ENCODE measurements at regions not wholly inside any gene's neighbourhood (a gene's known extent, or its start where the extent isn't known, plus 50 kb on each side); places are given as distances from the start of the nearest gene placed in this dataset.

GRCh38 chr19:31583148-31583547 lies 233.9 kb upstream of the TSHZ3 start:
- DNase-seq, result no peak
- intact Hi-C loops (cut with DNase I; ENCODE audit: low total_unique reads), result no loop called here
- Histone ChIP-seq H3K9me3 (no peaks in the 10 kb centered on the region), H3K4me1 (no peaks in the 10 kb centered on the region), H3K27me3 (no peaks in the 10 kb centered on the region), H3K4me3 (no peak overlapping the region), H3K27ac (no peak overlapping the region), H3K36me3 (ENCODE audit: low read depth, missing control alignments) (no peaks in the 10 kb centered on the region)
- TF ChIP-seq POLR2A (IDR thresholded peaks at IDR 0.05), result no peak
- TF ChIP-seq, protein P1, sequence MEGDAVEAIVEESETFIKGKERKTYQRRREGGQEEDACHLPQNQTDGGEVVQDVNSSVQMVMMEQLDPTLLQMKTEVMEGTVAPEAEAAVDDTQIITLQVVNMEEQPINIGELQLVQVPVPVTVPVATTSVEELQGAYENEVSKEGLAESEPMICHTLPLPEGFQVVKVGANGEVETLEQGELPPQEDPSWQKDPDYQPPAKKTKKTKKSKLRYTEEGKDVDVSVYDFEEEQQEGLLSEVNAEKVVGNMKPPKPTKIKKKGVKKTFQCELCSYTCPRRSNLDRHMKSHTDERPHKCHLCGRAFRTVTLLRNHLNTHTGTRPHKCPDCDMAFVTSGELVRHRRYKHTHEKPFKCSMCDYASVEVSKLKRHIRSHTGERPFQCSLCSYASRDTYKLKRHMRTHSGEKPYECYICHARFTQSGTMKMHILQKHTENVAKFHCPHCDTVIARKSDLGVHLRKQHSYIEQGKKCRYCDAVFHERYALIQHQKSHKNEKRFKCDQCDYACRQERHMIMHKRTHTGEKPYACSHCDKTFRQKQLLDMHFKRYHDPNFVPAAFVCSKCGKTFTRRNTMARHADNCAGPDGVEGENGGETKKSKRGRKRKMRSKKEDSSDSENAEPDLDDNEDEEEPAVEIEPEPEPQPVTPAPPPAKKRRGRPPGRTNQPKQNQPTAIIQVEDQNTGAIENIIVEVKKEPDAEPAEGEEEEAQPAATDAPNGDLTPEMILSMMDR (IDR thresholded peaks at IDR 0.05), result no peak
- WGBS, 2 donors, result 84 to 87% methylated on average over 1 of the region's 1 CpG

DNA sequence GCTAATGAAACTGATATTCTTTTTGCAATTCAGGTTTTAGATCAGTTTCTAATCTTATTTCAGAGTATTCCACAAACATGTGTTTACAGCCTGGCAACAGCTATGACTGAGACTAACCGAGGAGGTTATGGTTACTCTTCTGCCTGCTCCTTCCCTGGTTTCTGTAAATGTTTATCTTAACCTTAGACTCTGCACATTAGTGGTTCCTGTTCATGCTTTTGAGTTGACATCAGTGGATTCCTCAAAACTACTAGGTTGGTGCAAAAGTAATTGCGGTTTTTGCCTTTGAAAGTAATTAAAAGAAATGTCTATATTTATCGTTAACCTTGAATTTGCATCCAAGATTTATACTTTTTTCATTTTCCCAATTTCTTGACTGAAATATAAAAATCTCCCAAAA lies 237.0 kb upstream of the TSHZ3 start:
- no peak for DNase-seq
- H3K4me3 ChIP-seq, result no peak overlapping the region
- 71 to 83% methylated on average over 3 of the region's 3 CpGs for WGBS, 2 donors
- no peak for TF ChIP-seq POLR2A (IDR thresholded peaks at IDR 0.05)
- TF ChIP-seq, protein P1 (IDR thresholded peaks at IDR 0.05), result no peak
- no peak overlapping the region for H3K27ac ChIP-seq
- H3K9me3 ChIP-seq, result no peaks in the 10 kb centered on the region
- intact Hi-C loops (cut with DNase I; ENCODE audit: low total_unique reads), result no loop called here
- no peaks in the 10 kb centered on the region for H3K4me1 ChIP-seq
- no peaks in the 10 kb centered on the region for H3K27me3 ChIP-seq
- no peaks in the 10 kb centered on the region for H3K36me3 ChIP-seq (ENCODE audit: low read depth, missing control alignments)

DNA sequence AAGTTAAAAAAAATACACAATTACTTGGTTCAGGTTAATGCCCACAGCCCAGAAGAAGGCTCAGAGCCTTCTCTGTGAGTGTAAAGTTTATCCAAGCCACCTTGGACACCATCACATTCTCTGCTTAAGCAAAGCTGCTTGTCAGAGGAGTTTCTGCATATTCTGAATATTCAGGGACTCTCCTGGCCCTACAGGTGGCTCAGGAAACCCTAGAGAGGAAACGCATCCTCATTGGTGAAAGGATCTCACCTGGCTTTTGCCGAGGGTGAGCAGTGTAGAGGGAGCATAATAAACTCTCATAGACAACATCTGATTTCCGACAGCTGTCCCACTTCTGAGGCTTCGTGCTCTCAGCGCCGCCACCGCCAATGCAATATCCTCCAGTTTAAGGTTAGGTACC lies 239.9 kb upstream of the TSHZ3 start:
- WGBS, 2 donors, result 87 to 91% methylated on average over 7 of the region's 7 CpGs
- H3K27me3 ChIP-seq, result no peaks in the 10 kb centered on the region
- H3K9me3 ChIP-seq, result no peaks in the 10 kb centered on the region
- DNase-seq, result no peak
- H3K4me1 ChIP-seq, result no peaks in the 10 kb centered on the region
- H3K4me3 ChIP-seq, result no peak overlapping the region
- no peaks in the 10 kb centered on the region for H3K36me3 ChIP-seq (ENCODE audit: low read depth, missing control alignments)
- no peak for TF ChIP-seq POLR2A (IDR thresholded peaks at IDR 0.05)
- TF ChIP-seq, protein P1 (IDR thresholded peaks at IDR 0.05), result no peak
- intact Hi-C loops (cut with DNase I; ENCODE audit: low total_unique reads), result no loop called here
- no peak overlapping the region for H3K27ac ChIP-seq

- 85 to 97% methylated on average over 1 of the region's 1 CpG for WGBS, 2 donors
These were observed 242.0 kb upstream of the TSHZ3 start for GRCh38 chr19:31591258-31591657.

GRCh38 chr19:31592456-31592855 lies 243.2 kb upstream of the TSHZ3 start:
- H3K4me1 ChIP-seq, result no peaks in the 10 kb centered on the region
- H3K27ac ChIP-seq, result no peak overlapping the region
- H3K27me3 ChIP-seq, result no peaks in the 10 kb centered on the region
- H3K9me3 ChIP-seq, result no peaks in the 10 kb centered on the region
- 83 to 84% methylated on average over 14 of the region's 14 CpGs for WGBS, 2 donors
- no peak for DNase-seq
- TF ChIP-seq POLR2A (IDR thresholded peaks at IDR 0.05), result no peak
- TF ChIP-seq, protein P1 (IDR thresholded peaks at IDR 0.05), result no peak
- no peak overlapping the region for H3K4me3 ChIP-seq
- intact Hi-C loops (cut with DNase I; ENCODE audit: low total_unique reads), result no loop called here
- H3K36me3 ChIP-seq (ENCODE audit: low read depth, missing control alignments), result no peaks in the 10 kb centered on the region

More at GRCh38 chr19:31591258-31591657, 242.0 kb upstream of the TSHZ3 start:
- Histone ChIP-seq H3K27ac (no peak overlapping the region), H3K27me3 (no peaks in the 10 kb centered on the region), H3K9me3 (no peaks in the 10 kb centered on the region), H3K4me1 (no peaks in the 10 kb centered on the region), H3K4me3 (no peak overlapping the region), H3K36me3 (ENCODE audit: low read depth, missing control alignments) (no peaks in the 10 kb centered on the region)
- TF ChIP-seq, protein P1 (IDR thresholded peaks at IDR 0.05), result no peak
- TF ChIP-seq POLR2A (IDR thresholded peaks at IDR 0.05), result no peak
- intact Hi-C loops (cut with DNase I; ENCODE audit: low total_unique reads), result no loop called here
- DNase-seq, result no peak
